AG09319 (cell line): ENCODE measurements at regions not wholly inside any gene's neighbourhood (a gene's known extent, or its start where the extent isn't known, plus 50 kb on each side); places are given as distances from the start of the nearest gene placed in this dataset.

ENCODE experiments used
- DNase-seq: peaks from one replicate; pipeline ENCODE4 v3.0.0-alpha.2; 2010; ENCODE audit warnings: low read depth; ENCODE audit errors: extremely low read depth
- CTCF ChIP-seq: IDR thresholded peaks from 2 replicates; pipeline ENCODE4 v1.5.1; 2011; ENCODE audit warnings: low read depth, mild to moderate bottlenecking, inconsistent platforms, low read length, moderate library complexity

GRCh38 chr4:79016878-79017277 is 77.6 kb upstream of the PAQR3 start:
- no peak for DNase-seq
- no peak for TF ChIP-seq CTCF

GRCh38 chr4:79015411-79015810 is 76.2 kb upstream of the PAQR3 start:
- no peak for DNase-seq

GRCh38 chr4:79014230-79014629 is 75.0 kb upstream of the PAQR3 start:
- no peak for DNase-seq
- TF ChIP-seq CTCF = no peak

More at GRCh38 chr4:79015411-79015810, 76.2 kb upstream of the PAQR3 start:
- TF ChIP-seq CTCF = no peak

- TF ChIP-seq CTCF = no peak
- no peak for DNase-seq
Observed at GRCh38 chr4:79013756-79014155, 74.5 kb upstream of the PAQR3 start.

- TF ChIP-seq CTCF = no peak
- DNase-seq = no peak
Observed at GRCh38 chr4:78990938-78991810, 51.9 kb upstream of the PAQR3 start.

- no peak for TF ChIP-seq CTCF
Observed at GRCh38 chr4:78989697-78990270, 50.5 kb upstream of the PAQR3 start.

More at GRCh38 chr4:78989697-78990270, 50.5 kb upstream of the PAQR3 start:
- no peak for DNase-seq
